Gastroesophageal sphincter (tissue), 3 donors: ENCODE measurements at regions not wholly inside any gene's neighbourhood (a gene's known extent, or its start where the extent isn't known, plus 50 kb on each side); places are given as distances from the start of the nearest gene placed in this dataset.

Experiments
- CTCF ChIP-seq, 4 experiments: fragments of 200-600 bp in 2 of 4; fragments of 450-650 bp in 2 of 4; sonication (generic) in 1 of 4; IDR thresholded peaks; one replicate each; pipeline ENCODE4 v1.5.1; 2017 to 2019; ENCODE audit warnings: antibody characterized with exemption in 4 of 4, mild to moderate bottlenecking in 2 of 4, moderate library complexity in 2 of 4
- POLR2A ChIP-seq, 2 donors: fragments of 450-650 bp; IDR thresholded peaks; one replicate each; pipeline ENCODE4 v1.6.1; 2017; ENCODE audit warnings: antibody characterized with exemption in 2 of 2, mild to moderate bottlenecking in 2 of 2, moderate library complexity in 1 of 2

GRCh38 chr14:87879389-87879788, 113.6 kb downstream of the GALC start:
- TF ChIP-seq CTCF (IDR thresholded peaks at IDR 0.05) (no peak), POLR2A (IDR thresholded peaks at IDR 0.05) (no peak)
